HCT116 (cell line): ENCODE measurements at regions not wholly inside any gene's neighbourhood (a gene's known extent, or its start where the extent isn't known, plus 50 kb on each side); places are given as distances from the start of the nearest gene placed in this dataset.

Experiments
- ATAC-seq: fragments of 200-7000 bp; cut with Tn5 transposase; 2 replicates; pipeline ENCODE4 v1.9.1; 2020; ENCODE audit warnings: mild to moderate bottlenecking, moderate library complexity
- BruUV-seq: library from RNA; stranded (reverse); fragments of 400-500 nt; replicated peaks from 2 replicates; lab custom pipeline; 2021; lab: Mats Ljungman, UMichigan
- CTCF ChIA-PET: fragments of 300-600 bp; sonication (Branson Sonifier 250); formaldehyde crosslinking; loops from one replicate; lab custom pipeline; 2021; ENCODE audit warnings: antibody characterized with exemption; lab: Charles Lee
- POLR2A ChIA-PET: fragments of 300-600, 350-600 bp; sonication (Branson Sonifier 250); formaldehyde crosslinking; loops from one replicate; lab custom pipeline; 2021; ENCODE audit warnings: antibody characterized with exemption; lab: Charles Lee
- RAD21 ChIA-PET, 2 experiments: fragments of 300-600 bp; sonication (Branson Sonifier 250); formaldehyde crosslinking; loops; one replicate each; lab custom pipeline; 2023; ENCODE audit warnings: low total read pairs in 2 of 2; ENCODE audit not compliant: uncharacterized antibody in 2 of 2, unreplicated experiment in 2 of 2, low non-redundant PET in 1 of 2; lab: Charles Lee
- DNase-seq: peaks from one replicate; pipeline ENCODE4 v3.0.0-alpha.2; 2010; ENCODE audit warnings: low read depth, low spot score
- H2AFZ ChIP-seq: fragments of 200-600 bp; shearing (Covaris generic), sonication (generic); 2 replicates; pipeline ENCODE4 v1.6.1; 2017; ENCODE audit warnings: low read depth, mixed run types, mixed read lengths, antibody characterized with exemption, low read length; ENCODE audit not compliant: poor library complexity, severe bottlenecking
- H3K27ac ChIP-seq: 2 replicates; pipeline ENCODE4 v1.5.1; 2012; ENCODE audit warnings: low read depth, low read length
- H3K27me3 ChIP-seq: fragments of 200-600 bp; sonication (generic); 2 replicates; pipeline ENCODE4 v1.6.1; 2016; ENCODE audit warnings: mixed run types, low read length, mixed read lengths; ENCODE audit not compliant: insufficient read depth
- H3K36me3 ChIP-seq, 2 experiments: fragments of 200-500 bp in 1 of 2; fragments of 200-600 bp in 1 of 2; sonication (Bioruptor generic) in 1 of 2; sonication (generic) in 1 of 2; 2 replicates each; pipeline versions ENCODE4 v1.5.1 to v1.6.1; 2014 to 2016; ENCODE audit warnings: low read length in 2 of 2, inconsistent platforms in 1 of 2, mixed read lengths in 1 of 2, mixed run types in 1 of 2; ENCODE audit not compliant: insufficient read depth in 2 of 2, control insufficient read depth in 1 of 2
- H3K4me1 ChIP-seq, 2 experiments: fragments of 200-600 bp in 1 of 2; sonication (generic) in 1 of 2; 2 replicates each; pipeline versions ENCODE4 v1.5.1 to v1.6.1; 2012 to 2017; ENCODE audit warnings: low read length in 2 of 2, inconsistent platforms in 1 of 2, mild to moderate bottlenecking in 1 of 2, mixed read lengths in 1 of 2, mixed run types in 1 of 2, moderate library complexity in 1 of 2; ENCODE audit not compliant: insufficient read depth in 2 of 2, control insufficient read depth in 1 of 2
- H3K4me2 ChIP-seq: fragments of 200-600 bp; sonication (generic); 2 replicates; pipeline ENCODE4 v1.6.1; 2017; ENCODE audit warnings: mixed run types, low read length, mixed read lengths
- H3K4me3 ChIP-seq, 2 experiments: fragments of 200-600 bp in 1 of 2; sonication (generic) in 1 of 2; replicated peaks in 1 of 2; 2 replicates each; pipeline ENCODE4 v1.5.1; 2011 to 2016; ENCODE audit warnings: low read length in 2 of 2, control low read depth in 1 of 2, low read depth in 1 of 2, mild to moderate bottlenecking in 1 of 2, mixed read lengths in 1 of 2, mixed run types in 1 of 2
- H3K79me2 ChIP-seq: fragments of 200-600 bp; sonication (generic); 2 replicates; pipeline ENCODE4 v1.6.1; 2017; ENCODE audit warnings: mild to moderate bottlenecking, mixed run types, low read length, moderate library complexity, mixed read lengths; ENCODE audit not compliant: insufficient read depth
- H3K9ac ChIP-seq: fragments of 200-600 bp; sonication (generic); 2 replicates; pipeline ENCODE4 v1.6.1; 2016; ENCODE audit warnings: low read length, mixed read lengths
- H3K9me2 ChIP-seq: fragments of 200-600 bp; sonication (generic), shearing (Covaris generic); 2 replicates; pipeline ENCODE4 v1.6.1; 2017; ENCODE audit warnings: mixed run types, mild to moderate bottlenecking, moderate library complexity; ENCODE audit not compliant: insufficient read depth
- H3K9me3 ChIP-seq, 2 experiments: fragments of 200-500 bp in 1 of 2; fragments of 200-600 bp in 1 of 2; sonication (Bioruptor generic) in 1 of 2; sonication (generic) in 1 of 2; 2 replicates each; pipeline ENCODE4 v1.6.1; 2014 to 2017; ENCODE audit warnings: low read length in 2 of 2, mixed read lengths in 2 of 2, inconsistent platforms in 1 of 2, low read depth in 1 of 2, mild to moderate bottlenecking in 1 of 2, mixed run types in 1 of 2, moderate library complexity in 1 of 2; ENCODE audit not compliant: control insufficient read depth in 1 of 2, insufficient read depth in 1 of 2
- H4K20me1 ChIP-seq: fragments of 200-600 bp; sonication (generic), shearing (Covaris generic); 2 replicates; pipeline ENCODE4 v1.6.1; 2017; ENCODE audit warnings: mixed run types, mild to moderate bottlenecking, moderate library complexity; ENCODE audit not compliant: insufficient read depth
- CBX3 ChIP-seq: IDR thresholded peaks from 2 replicates; pipeline ENCODE4 v1.6.1; 2012; ENCODE audit warnings: low read depth
- CEBPB ChIP-seq: IDR thresholded peaks from 2 replicates; pipeline ENCODE4 v1.6.1; 2012; ENCODE audit warnings: low read depth
- ELF1 ChIP-seq: IDR thresholded peaks from 2 replicates; pipeline ENCODE4 v1.6.1; 2012; ENCODE audit warnings: low read depth, borderline replicate concordance
- EZH2 ChIP-seq: fragments of 200-600 bp; sonication (generic); IDR thresholded peaks from 2 replicates; pipeline ENCODE4 v1.6.1; 2017; ENCODE audit warnings: antibody characterized with exemption, mixed run types
- JUND ChIP-seq: IDR thresholded peaks from 2 replicates; pipeline ENCODE4 v1.6.1; 2012
- POLR2A ChIP-seq: IDR thresholded peaks from 2 replicates; pipeline ENCODE4 v1.7.0; 2011; ENCODE audit warnings: borderline replicate concordance; ENCODE audit not compliant: insufficient read depth, insufficient read length; ENCODE audit errors: extremely low read depth
- POLR2AphosphoS5 ChIP-seq: IDR thresholded peaks from 2 replicates; pipeline ENCODE4 v1.6.1; 2011; ENCODE audit warnings: mild to moderate bottlenecking, low read depth, low read length, moderate library complexity
- RAD21 ChIP-seq: IDR thresholded peaks from 2 replicates; pipeline ENCODE4 v1.6.1; 2012; ENCODE audit warnings: low read depth, mild to moderate bottlenecking
- TCF7L2 ChIP-seq: IDR thresholded peaks from 2 replicates; pipeline ENCODE4 v1.7.0; 2011; ENCODE audit warnings: borderline replicate concordance, inconsistent platforms; ENCODE audit not compliant: insufficient read depth, insufficient read length; ENCODE audit errors: extremely low read depth
- ZFX ChIP-seq: fragments of 450-650 bp; IDR thresholded peaks from 2 replicates; pipeline ENCODE4 v1.6.1; 2017
- ZNF274 ChIP-seq: fragments of 200-500 bp; sonication (Bioruptor generic); IDR thresholded peaks from 2 replicates; pipeline ENCODE4 v1.6.1; 2014; ENCODE audit warnings: mild to moderate bottlenecking, low read depth, low read length, inconsistent platforms
- intact Hi-C: fragments of 100-400 bp; cut with micrococcal nuclease; formaldehyde crosslinking; loops from 2 replicates; pipeline ENCODE4 v1.10.0; 2022
- TF ChIP-seq, protein P1 (sequence below), 3 experiments: fragments of 200-600 bp in 1 of 3; sonication (generic) in 1 of 3; IDR thresholded peaks in 2 of 3; conservative IDR thresholded peaks in 1 of 3; 2 replicates each; pipeline ENCODE4 v1.5.1; 2012 to 2017; ENCODE audit warnings: low read depth in 2 of 3, low read length in 2 of 3, antibody characterized with exemption in 1 of 3, borderline replicate concordance in 1 of 3, control low read depth in 1 of 3, mild to moderate bottlenecking in 1 of 3, mixed read lengths in 1 of 3, mixed run types in 1 of 3, moderate library complexity in 1 of 3; ENCODE audit not compliant: insufficient read depth in 1 of 3
- TF ChIP-seq, protein P2 (sequence below): IDR thresholded peaks from 2 replicates; pipeline ENCODE4 v1.6.1; 2012; ENCODE audit warnings: low read depth
- TF ChIP-seq, protein P3 (sequence below): IDR thresholded peaks from 2 replicates; pipeline ENCODE4 v1.6.1; 2011; ENCODE audit warnings: mild to moderate bottlenecking, low read length, moderate library complexity; ENCODE audit not compliant: insufficient replicate concordance; ENCODE audit errors: extremely low read depth

DNA sequence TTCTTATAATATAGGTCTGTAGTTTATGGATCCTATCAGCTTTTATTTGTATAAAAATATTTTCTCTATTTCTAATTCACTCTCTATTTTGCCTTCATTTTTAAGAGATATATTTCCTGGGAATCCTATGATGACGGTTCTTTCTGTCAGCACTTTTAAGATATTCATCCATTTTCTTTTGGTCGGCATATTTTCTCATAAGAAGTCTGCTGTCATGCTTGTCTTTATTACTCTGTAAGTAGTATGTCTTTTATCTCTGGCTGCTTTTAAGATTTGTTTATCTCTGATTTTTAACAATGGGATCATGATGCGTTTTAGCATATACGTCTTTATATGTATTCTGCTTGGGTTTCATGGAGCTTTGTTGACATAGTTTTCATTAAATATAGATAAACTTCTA, 175.5 kb downstream of the SNX19 start:
- no peaks in the 10 kb centered on the region for H4K20me1 ChIP-seq
- no peak overlapping the region for H3K4me3 ChIP-seq
- no peaks in the 10 kb centered on the region for H3K9me2 ChIP-seq
- H3K79me2 ChIP-seq: no peaks in the 10 kb centered on the region
- H3K9me3 ChIP-seq: peaks cover 7 to 9% of the 10 kb centered on the region in 2 experiments; a peak in 1 of 4 replicates
- H3K4me1 ChIP-seq: no peaks in the 10 kb centered on the region
- TF ChIP-seq CEBPB (no peak), ZNF274 (no peak), POLR2AphosphoS5 (no peak), ZFX (no peak), RAD21 (no peak), JUND (no peak), ELF1 (no peak), CBX3 (no peak)
- POLR2A ChIA-PET: no interaction called here
- intact Hi-C loops: no loop called here
- H2AFZ ChIP-seq: no peak overlapping the region
- DNase-seq: no peak
- ATAC-seq: no peak
- CTCF ChIA-PET: no interaction called here
- no peak overlapping the region for H3K27ac ChIP-seq
- no peak overlapping the region for H3K4me2 ChIP-seq
- no peaks in the 10 kb centered on the region for H3K36me3 ChIP-seq
- H3K27me3 ChIP-seq: no peaks in the 10 kb centered on the region
- no TSS peak for BruUV-seq
- RAD21 ChIA-PET: no interaction called here
- H3K9ac ChIP-seq: no peak overlapping the region

DNA sequence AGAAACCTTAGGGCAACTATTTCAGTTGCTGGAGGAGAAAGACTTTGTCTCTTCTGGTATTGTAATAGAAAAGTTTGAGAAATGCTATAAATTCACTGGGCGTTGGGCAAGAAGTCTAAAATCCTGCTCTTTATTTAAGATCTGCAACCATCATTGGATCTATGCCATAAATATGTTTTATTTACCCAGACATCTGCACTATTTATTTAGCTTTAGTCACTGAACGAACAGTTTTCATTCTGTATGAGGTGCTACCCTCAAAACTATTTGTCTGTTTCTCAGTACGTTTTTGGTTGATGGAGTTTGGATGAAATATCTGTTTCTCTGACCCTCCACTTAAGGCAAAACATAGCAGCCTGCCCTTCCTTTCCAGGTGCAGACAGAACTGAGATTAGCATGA, 171.5 kb downstream of the SNX19 start:
- H3K79me2 ChIP-seq: no peaks in the 10 kb centered on the region
- no peaks in the 10 kb centered on the region for H3K4me1 ChIP-seq
- TF ChIP-seq, protein P1, sequence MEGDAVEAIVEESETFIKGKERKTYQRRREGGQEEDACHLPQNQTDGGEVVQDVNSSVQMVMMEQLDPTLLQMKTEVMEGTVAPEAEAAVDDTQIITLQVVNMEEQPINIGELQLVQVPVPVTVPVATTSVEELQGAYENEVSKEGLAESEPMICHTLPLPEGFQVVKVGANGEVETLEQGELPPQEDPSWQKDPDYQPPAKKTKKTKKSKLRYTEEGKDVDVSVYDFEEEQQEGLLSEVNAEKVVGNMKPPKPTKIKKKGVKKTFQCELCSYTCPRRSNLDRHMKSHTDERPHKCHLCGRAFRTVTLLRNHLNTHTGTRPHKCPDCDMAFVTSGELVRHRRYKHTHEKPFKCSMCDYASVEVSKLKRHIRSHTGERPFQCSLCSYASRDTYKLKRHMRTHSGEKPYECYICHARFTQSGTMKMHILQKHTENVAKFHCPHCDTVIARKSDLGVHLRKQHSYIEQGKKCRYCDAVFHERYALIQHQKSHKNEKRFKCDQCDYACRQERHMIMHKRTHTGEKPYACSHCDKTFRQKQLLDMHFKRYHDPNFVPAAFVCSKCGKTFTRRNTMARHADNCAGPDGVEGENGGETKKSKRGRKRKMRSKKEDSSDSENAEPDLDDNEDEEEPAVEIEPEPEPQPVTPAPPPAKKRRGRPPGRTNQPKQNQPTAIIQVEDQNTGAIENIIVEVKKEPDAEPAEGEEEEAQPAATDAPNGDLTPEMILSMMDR (IDR thresholded peaks at IDR 0.05 in 2 of 3, conservative IDR thresholded peaks at IDR 0.05 in 1 of 3; ENCODE audit: borderline replicate concordance in 1 of 3, insufficient read depth in 1 of 3, low read depth in 2 of 3, low read length in 2 of 3): no peak
- TF ChIP-seq ZFX (no peak), EZH2 (no peak), POLR2A (no peak), TCF7L2 (no peak)
- TF ChIP-seq, protein P2, sequence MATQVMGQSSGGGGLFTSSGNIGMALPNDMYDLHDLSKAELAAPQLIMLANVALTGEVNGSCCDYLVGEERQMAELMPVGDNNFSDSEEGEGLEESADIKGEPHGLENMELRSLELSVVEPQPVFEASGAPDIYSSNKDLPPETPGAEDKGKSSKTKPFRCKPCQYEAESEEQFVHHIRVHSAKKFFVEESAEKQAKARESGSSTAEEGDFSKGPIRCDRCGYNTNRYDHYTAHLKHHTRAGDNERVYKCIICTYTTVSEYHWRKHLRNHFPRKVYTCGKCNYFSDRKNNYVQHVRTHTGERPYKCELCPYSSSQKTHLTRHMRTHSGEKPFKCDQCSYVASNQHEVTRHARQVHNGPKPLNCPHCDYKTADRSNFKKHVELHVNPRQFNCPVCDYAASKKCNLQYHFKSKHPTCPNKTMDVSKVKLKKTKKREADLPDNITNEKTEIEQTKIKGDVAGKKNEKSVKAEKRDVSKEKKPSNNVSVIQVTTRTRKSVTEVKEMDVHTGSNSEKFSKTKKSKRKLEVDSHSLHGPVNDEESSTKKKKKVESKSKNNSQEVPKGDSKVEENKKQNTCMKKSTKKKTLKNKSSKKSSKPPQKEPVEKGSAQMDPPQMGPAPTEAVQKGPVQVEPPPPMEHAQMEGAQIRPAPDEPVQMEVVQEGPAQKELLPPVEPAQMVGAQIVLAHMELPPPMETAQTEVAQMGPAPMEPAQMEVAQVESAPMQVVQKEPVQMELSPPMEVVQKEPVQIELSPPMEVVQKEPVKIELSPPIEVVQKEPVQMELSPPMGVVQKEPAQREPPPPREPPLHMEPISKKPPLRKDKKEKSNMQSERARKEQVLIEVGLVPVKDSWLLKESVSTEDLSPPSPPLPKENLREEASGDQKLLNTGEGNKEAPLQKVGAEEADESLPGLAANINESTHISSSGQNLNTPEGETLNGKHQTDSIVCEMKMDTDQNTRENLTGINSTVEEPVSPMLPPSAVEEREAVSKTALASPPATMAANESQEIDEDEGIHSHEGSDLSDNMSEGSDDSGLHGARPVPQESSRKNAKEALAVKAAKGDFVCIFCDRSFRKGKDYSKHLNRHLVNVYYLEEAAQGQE: no peak
- TF ChIP-seq, protein P3, sequence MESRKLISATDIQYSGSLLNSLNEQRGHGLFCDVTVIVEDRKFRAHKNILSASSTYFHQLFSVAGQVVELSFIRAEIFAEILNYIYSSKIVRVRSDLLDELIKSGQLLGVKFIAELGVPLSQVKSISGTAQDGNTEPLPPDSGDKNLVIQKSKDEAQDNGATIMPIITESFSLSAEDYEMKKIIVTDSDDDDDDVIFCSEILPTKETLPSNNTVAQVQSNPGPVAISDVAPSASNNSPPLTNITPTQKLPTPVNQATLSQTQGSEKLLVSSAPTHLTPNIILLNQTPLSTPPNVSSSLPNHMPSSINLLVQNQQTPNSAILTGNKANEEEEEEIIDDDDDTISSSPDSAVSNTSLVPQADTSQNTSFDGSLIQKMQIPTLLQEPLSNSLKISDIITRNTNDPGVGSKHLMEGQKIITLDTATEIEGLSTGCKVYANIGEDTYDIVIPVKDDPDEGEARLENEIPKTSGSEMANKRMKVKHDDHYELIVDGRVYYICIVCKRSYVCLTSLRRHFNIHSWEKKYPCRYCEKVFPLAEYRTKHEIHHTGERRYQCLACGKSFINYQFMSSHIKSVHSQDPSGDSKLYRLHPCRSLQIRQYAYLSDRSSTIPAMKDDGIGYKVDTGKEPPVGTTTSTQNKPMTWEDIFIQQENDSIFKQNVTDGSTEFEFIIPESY: no peak

More for the DNA sequence above, 171.5 kb downstream of the SNX19 start:
- H3K27me3 ChIP-seq: 0 out of 2 replicates have a peak, but pooled peaks cover 4% of the 10 kb centered on the region
- no peak for ATAC-seq
- ChIA-PET CTCF (no interaction called here), RAD21 (no interaction called here), POLR2A (no interaction called here)
- no peaks in the 10 kb centered on the region for H3K36me3 ChIP-seq
- H3K9me3 ChIP-seq: peaks cover 7 to 9% of the 10 kb centered on the region in 2 experiments; a peak in 1 of 4 replicates
- intact Hi-C loops: no loop called here
- no peak overlapping the region for H3K27ac ChIP-seq
- no peaks in the 10 kb centered on the region for H4K20me1 ChIP-seq
- no peaks in the 10 kb centered on the region for H3K9me2 ChIP-seq
- H2AFZ ChIP-seq: no peak overlapping the region
- H3K9ac ChIP-seq: no peak overlapping the region
- no peak overlapping the region for H3K4me2 ChIP-seq
- no TSS peak for BruUV-seq
- no peak overlapping the region for H3K4me3 ChIP-seq
- no peak for DNase-seq
